ENCODE measurements at regions not wholly inside any gene's neighbourhood (a gene's known extent, or its start where the extent isn't known, plus 50 kb on each side); places are given as distances from the start of the nearest gene placed in this dataset.

GRCh38 chr1:221431068-221431651 lies 310.7 kb downstream of the DUSP10 start:
- no peak for DNase-seq (ENCODE audit: low spot score)

- DNase-seq (ENCODE audit: low spot score) = no peak
These were observed 309.9 kb downstream of the DUSP10 start for GRCh38 chr1:221431961-221432360.

- no peak for DNase-seq (ENCODE audit: low spot score)
These were observed 306.4 kb downstream of the DUSP10 start for GRCh38 chr1:221435504-221435904.

GRCh38 chr1:221437171-221437570 lies 304.7 kb downstream of the DUSP10 start:
- no peak for DNase-seq (ENCODE audit: low spot score)

GRCh38 chr1:221437926-221438325 lies 304.0 kb downstream of the DUSP10 start:
- DNase-seq (ENCODE audit: low spot score) = no peak

- DNase-seq (ENCODE audit: low spot score) = no peak
These were observed 302.7 kb downstream of the DUSP10 start for GRCh38 chr1:221439008-221439746.

- no peak for DNase-seq (ENCODE audit: low spot score)
These were observed 302.0 kb downstream of the DUSP10 start for GRCh38 chr1:221439747-221440501.

- DNase-seq (ENCODE audit: low spot score) = no peak
These were observed 301.2 kb downstream of the DUSP10 start for GRCh38 chr1:221440658-221441057.

GRCh38 chr1:221442056-221442455 lies 299.8 kb downstream of the DUSP10 start:
- no peak for DNase-seq (ENCODE audit: low spot score)

- DNase-seq (ENCODE audit: low spot score) = no peak
These were observed 297.5 kb downstream of the DUSP10 start for GRCh38 chr1:221444346-221444745.

GRCh38 chr1:221448585-221449175 lies 293.2 kb downstream of the DUSP10 start:
- no peak for DNase-seq (ENCODE audit: low spot score)

- DNase-seq (ENCODE audit: low spot score) = no peak
These were observed 292.7 kb downstream of the DUSP10 start for GRCh38 chr1:221449194-221449593.

GRCh38 chr1:221449801-221450470 lies 292.0 kb downstream of the DUSP10 start:
- DNase-seq (ENCODE audit: low spot score) = no peak

- no peak for DNase-seq (ENCODE audit: low spot score)
These were observed 290.1 kb downstream of the DUSP10 start for GRCh38 chr1:221451741-221452140.

GRCh38 chr1:221454096-221454495 lies 287.8 kb downstream of the DUSP10 start:
- DNase-seq (ENCODE audit: low spot score) = no peak

GRCh38 chr1:221456918-221457317 lies 285.0 kb downstream of the DUSP10 start:
- DNase-seq (ENCODE audit: low spot score) = no peak

GRCh38 chr1:221457685-221458446 lies 284.0 kb downstream of the DUSP10 start:
- DNase-seq (ENCODE audit: low spot score) = no peak

GRCh38 chr1:221458447-221459156 lies 283.3 kb downstream of the DUSP10 start:
- no peak for DNase-seq (ENCODE audit: low spot score)

GRCh38 chr1:221459558-221459957 lies 282.3 kb downstream of the DUSP10 start:
- no peak for DNase-seq (ENCODE audit: low spot score)

GRCh38 chr1:221462345-221462744 lies 279.5 kb downstream of the DUSP10 start:
- DNase-seq (ENCODE audit: low spot score) = no peak

- DNase-seq (ENCODE audit: low spot score) = no peak
These were observed 273.3 kb downstream of the DUSP10 start for GRCh38 chr1:221468546-221468945.

Measured in mucosa of gallbladder (tissue), 1 donor.